Calu3 (cell line): ENCODE measurements at regions not wholly inside any gene's neighbourhood (a gene's known extent, or its start where the extent isn't known, plus 50 kb on each side); places are given as distances from the start of the nearest gene placed in this dataset.

Experiments used
- BruUV-seq: library from RNA; stranded (reverse); fragments of 400-500 nt; replicated peaks from 2 replicates; lab custom pipeline; 2021; lab: Mats Ljungman, UMichigan
- CTCF ChIA-PET: fragments of 300-600 bp; sonication (Branson Sonifier 250); formaldehyde crosslinking; loops from one replicate; lab custom pipeline; 2022; ENCODE audit warnings: antibody characterized with exemption; lab: Charles Lee
- DNase-seq: peaks from one replicate; pipeline ENCODE4 v3.0.0; 2022
- H3K27ac Mint-ChIP-seq: one replicate; pipeline ENCODE4 v1.8.0; 2022; ENCODE audit warnings: mixed read lengths; ENCODE audit not compliant: unreplicated experiment
- H3K27me3 Mint-ChIP-seq: one replicate; pipeline ENCODE4 v1.8.0; 2022; ENCODE audit warnings: mixed read lengths; ENCODE audit not compliant: unreplicated experiment
- H3K36me3 Mint-ChIP-seq: one replicate; pipeline ENCODE4 v1.8.0; 2022; ENCODE audit warnings: mild to moderate bottlenecking, moderate library complexity, mixed read lengths; ENCODE audit not compliant: insufficient read depth, unreplicated experiment
- H3K4me1 Mint-ChIP-seq: one replicate; pipeline ENCODE4 v1.8.0; 2022; ENCODE audit warnings: mild to moderate bottlenecking, low read depth, mixed read lengths; ENCODE audit not compliant: unreplicated experiment
- H3K4me3 Mint-ChIP-seq: one replicate; pipeline ENCODE4 v1.8.0; 2022; ENCODE audit warnings: mild to moderate bottlenecking, low read depth, moderate library complexity, mixed read lengths; ENCODE audit not compliant: unreplicated experiment
- H3K9me3 Mint-ChIP-seq: one replicate; pipeline ENCODE4 v1.8.0; 2022; ENCODE audit warnings: low read depth, mixed read lengths; ENCODE audit not compliant: unreplicated experiment
- intact Hi-C: fragments of 100-400 bp; cut with micrococcal nuclease; formaldehyde crosslinking; loops from one replicate; pipeline ENCODE4 v1.10.0; 2022; ENCODE audit not compliant: unreplicated experiment
- TF ChIP-seq, protein P1 (sequence below): fragments of 200-600 bp; IDR thresholded peaks from one replicate; pipeline ENCODE4 v1.8.0; 2022; ENCODE audit warnings: antibody characterized with exemption; ENCODE audit not compliant: unreplicated experiment

DNA sequence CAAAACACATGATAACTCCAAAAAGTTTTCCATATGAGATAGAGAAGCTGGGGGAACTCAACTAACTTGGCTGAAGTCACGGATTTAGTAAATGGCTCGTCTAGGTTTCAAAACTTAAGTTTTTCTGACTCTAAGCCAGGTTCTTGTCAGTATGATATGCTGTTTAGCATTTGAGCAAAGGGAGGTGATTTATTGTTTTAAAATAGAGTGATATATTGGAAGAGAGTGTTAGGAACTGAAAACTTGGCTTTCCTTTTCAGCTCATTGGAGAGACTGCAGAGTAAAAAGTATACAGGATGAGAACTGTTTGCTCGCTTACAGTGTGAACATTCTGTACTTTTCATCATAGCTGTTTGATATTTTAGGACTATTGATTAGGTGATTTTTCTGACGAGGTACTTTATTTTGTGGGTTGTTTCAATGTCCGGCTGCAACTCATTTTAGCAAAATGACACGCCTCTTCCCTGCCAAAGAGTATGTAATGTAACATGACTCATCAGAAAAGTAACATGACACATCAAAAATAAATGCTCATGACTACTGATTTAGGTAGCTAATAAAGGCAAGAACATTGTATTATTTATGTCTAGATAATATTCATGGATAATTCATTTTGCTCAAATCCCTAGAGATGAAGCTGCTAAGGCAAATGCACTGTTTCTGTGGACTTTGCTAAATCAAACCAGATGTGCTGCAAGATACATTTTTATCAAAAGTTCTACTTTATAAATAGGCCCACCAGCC lies 355.1 kb downstream of the GPATCH2 start:
- H3K4me1 Mint-ChIP-seq = no peaks in the 10 kb centered on the region
- no peak overlapping the region for H3K27ac Mint-ChIP-seq
- CTCF ChIA-PET = no interaction called here
- TF ChIP-seq, protein P1, sequence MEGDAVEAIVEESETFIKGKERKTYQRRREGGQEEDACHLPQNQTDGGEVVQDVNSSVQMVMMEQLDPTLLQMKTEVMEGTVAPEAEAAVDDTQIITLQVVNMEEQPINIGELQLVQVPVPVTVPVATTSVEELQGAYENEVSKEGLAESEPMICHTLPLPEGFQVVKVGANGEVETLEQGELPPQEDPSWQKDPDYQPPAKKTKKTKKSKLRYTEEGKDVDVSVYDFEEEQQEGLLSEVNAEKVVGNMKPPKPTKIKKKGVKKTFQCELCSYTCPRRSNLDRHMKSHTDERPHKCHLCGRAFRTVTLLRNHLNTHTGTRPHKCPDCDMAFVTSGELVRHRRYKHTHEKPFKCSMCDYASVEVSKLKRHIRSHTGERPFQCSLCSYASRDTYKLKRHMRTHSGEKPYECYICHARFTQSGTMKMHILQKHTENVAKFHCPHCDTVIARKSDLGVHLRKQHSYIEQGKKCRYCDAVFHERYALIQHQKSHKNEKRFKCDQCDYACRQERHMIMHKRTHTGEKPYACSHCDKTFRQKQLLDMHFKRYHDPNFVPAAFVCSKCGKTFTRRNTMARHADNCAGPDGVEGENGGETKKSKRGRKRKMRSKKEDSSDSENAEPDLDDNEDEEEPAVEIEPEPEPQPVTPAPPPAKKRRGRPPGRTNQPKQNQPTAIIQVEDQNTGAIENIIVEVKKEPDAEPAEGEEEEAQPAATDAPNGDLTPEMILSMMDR = no peak
- no peak for DNase-seq
- BruUV-seq = no TSS peak
- H3K27me3 Mint-ChIP-seq = no peaks in the 10 kb centered on the region
- no peaks in the 10 kb centered on the region for H3K36me3 Mint-ChIP-seq
- no peak overlapping the region for H3K4me3 Mint-ChIP-seq
- H3K9me3 Mint-ChIP-seq = no peaks in the 10 kb centered on the region
- intact Hi-C loops = no loop called here

DNA sequence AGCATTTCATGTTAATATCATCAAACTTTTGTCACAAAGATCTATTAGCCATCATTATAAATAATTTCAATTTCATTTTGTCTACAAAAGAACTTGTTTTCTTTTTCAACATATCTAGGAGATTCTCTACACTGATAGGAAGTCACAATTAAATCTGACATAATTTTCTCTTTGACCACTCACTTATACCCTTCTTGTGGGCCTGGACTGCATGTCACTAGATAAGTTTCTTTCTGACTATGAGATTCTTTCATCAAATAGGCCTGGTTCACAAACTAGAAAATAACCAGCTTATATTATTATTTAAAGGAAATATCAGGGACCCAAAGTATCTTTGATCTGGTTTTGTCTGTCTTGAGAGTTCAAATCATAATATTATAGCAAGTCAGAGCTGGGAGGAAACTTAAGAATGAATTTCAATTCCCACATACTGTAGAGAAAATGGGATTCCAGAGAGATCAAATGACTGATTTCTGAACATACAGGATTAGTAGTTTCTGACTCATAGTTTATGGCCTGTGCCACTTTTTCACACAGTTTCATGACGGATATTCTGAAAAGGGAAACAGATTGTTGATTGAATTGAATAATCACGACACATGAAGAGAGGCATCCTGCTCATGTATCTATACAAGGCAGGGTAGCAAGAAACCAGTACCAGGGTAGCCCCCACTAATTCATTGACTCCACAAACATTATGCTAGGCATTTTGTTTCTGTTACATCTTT lies 355.8 kb downstream of the GPATCH2 start:
- no peaks in the 10 kb centered on the region for H3K36me3 Mint-ChIP-seq

DNA sequence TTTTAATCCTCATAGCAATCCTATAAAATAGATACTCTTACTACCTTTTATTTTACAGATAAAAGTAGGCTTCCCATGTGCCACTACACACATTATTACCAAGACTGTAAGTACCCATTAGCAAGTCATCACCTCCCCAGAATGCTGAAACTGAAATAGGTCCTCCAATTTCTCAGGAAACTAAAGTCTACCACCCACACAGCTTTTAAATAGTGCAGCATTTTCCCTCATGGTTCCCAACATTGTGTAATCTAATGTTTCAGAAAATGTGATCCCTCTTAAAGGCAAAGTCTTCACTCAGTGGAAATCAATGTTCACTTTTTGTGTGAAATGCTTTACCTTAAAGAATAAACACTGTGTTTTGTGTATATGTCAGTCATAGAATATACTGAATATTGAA lies 356.5 kb downstream of the GPATCH2 start:
- Mint-ChIP-seq H3K4me1 (no peaks in the 10 kb centered on the region), H3K27ac (no peak overlapping the region), H3K9me3 (no peaks in the 10 kb centered on the region), H3K4me3 (no peak overlapping the region), H3K27me3 (no peaks in the 10 kb centered on the region), H3K36me3 (no peaks in the 10 kb centered on the region)
- no peak for DNase-seq
- CTCF ChIA-PET = interaction anchor here (1.0 kb wide), 1 partner anchor 36 kb away, joined by 3 read pairs; no protein-coding TSS in a partner anchor
- intact Hi-C loops = no loop called here
- TF ChIP-seq, protein P1 = no peak
- no TSS peak for BruUV-seq

More for the DNA sequence above, 355.8 kb downstream of the GPATCH2 start:
- TF ChIP-seq, protein P1 = no peak
- intact Hi-C loops = no loop called here
- Mint-ChIP-seq H3K27ac (no peak overlapping the region), H3K4me1 (no peaks in the 10 kb centered on the region), H3K9me3 (no peaks in the 10 kb centered on the region), H3K27me3 (no peaks in the 10 kb centered on the region), H3K4me3 (no peak overlapping the region)
- CTCF ChIA-PET = no interaction called here
- DNase-seq = no peak
- BruUV-seq = no TSS peak

GRCh38 chr1:217273866-217274265 lies 357.0 kb downstream of the GPATCH2 start:
- no peak for DNase-seq
- no peaks in the 10 kb centered on the region for H3K36me3 Mint-ChIP-seq
- no TSS peak for BruUV-seq
- intact Hi-C loops = no loop called here
- CTCF ChIA-PET = interaction anchor here (1.0 kb wide), 1 partner anchor 37 kb away, joined by 3 read pairs; no protein-coding TSS in a partner anchor
- no peaks in the 10 kb centered on the region for H3K27me3 Mint-ChIP-seq
- TF ChIP-seq, protein P1 = no peak
- H3K27ac Mint-ChIP-seq = no peak overlapping the region
- H3K4me1 Mint-ChIP-seq = no peaks in the 10 kb centered on the region
- H3K9me3 Mint-ChIP-seq = no peaks in the 10 kb centered on the region
- no peak overlapping the region for H3K4me3 Mint-ChIP-seq
